Endothelial cell of umbilical vein (primary cell): ENCODE measurements at regions not wholly inside any gene's neighbourhood (a gene's known extent, or its start where the extent isn't known, plus 50 kb on each side); places are given as distances from the start of the nearest gene placed in this dataset.

ENCODE experiments used
- BruUV-seq: library from RNA; stranded (reverse); fragments of 400-500 nt; replicated peaks from 2 replicates; lab custom pipeline; 2021; lab: Mats Ljungman, UMichigan
- CTCF ChIA-PET: fragments of 300-600, 350-600 bp; sonication (Branson Sonifier 250); formaldehyde crosslinking; loops from one replicate; lab custom pipeline; 2021; ENCODE audit warnings: antibody characterized with exemption, inconsistent platforms; lab: Charles Lee
- POLR2A ChIA-PET: fragments of 300-600, 350-600 bp; sonication (Branson Sonifier 250); formaldehyde crosslinking; loops from one replicate; lab custom pipeline; 2021; ENCODE audit warnings: antibody characterized with exemption, inconsistent platforms; lab: Charles Lee
- DNase-seq: peaks from one replicate; pipeline ENCODE4 v3.0.0-alpha.2; 2011; ENCODE audit warnings: low read depth, low spot score
- FAIRE-seq: peaks from 2 replicates; lab custom pipeline; 2011; peaks lifted over from hg19 to GRCh38; lab: Jason Lieb, UNC
- H2AFZ ChIP-seq: 2 replicates; pipeline ENCODE4 v1.6.0; 2012; ENCODE audit warnings: low read depth, low read length, control low read depth, inconsistent platforms
- H3K27ac ChIP-seq: 2 replicates; pipeline ENCODE4 v1.5.1; 2011; ENCODE audit warnings: low read depth, mild to moderate bottlenecking, control low read depth, low read length, moderate library complexity; ENCODE audit not compliant: insufficient read depth
- H3K27me3 ChIP-seq, 2 experiments: 2 replicates each; pipeline versions ENCODE4 v1.6.0 to v1.6.1; 2011; ENCODE audit warnings: low read length in 2 of 2, mixed read lengths in 1 of 2; ENCODE audit not compliant: control insufficient read depth in 2 of 2, insufficient read depth in 2 of 2
- H3K36me3 ChIP-seq, 2 experiments: 2 replicates in 1 of 2; 3 replicates in 1 of 2; pipeline ENCODE4 v1.5.1; 2011; ENCODE audit warnings: low read length in 2 of 2, mild to moderate bottlenecking in 1 of 2, moderate library complexity in 1 of 2; ENCODE audit not compliant: control insufficient read depth in 2 of 2, insufficient read depth in 2 of 2; ENCODE audit errors: extremely low read depth in 1 of 2
- H3K4me1 ChIP-seq: 3 replicates; pipeline ENCODE4 v1.5.1; 2011; ENCODE audit warnings: mild to moderate bottlenecking, low read length; ENCODE audit not compliant: control insufficient read depth, insufficient read depth; ENCODE audit errors: extremely low read depth
- H3K4me2 ChIP-seq: 2 replicates; pipeline ENCODE4 v1.6.1; 2011; ENCODE audit warnings: low read length, control low read depth, mixed read lengths; ENCODE audit not compliant: insufficient read depth
- H3K4me3 ChIP-seq, 3 experiments: fragments of 200-600 bp in 1 of 3; sonication (generic), shearing (Covaris generic) in 1 of 3; replicated peaks in 1 of 3; 2 replicates each; pipeline ENCODE4 v1.5.1; 2011 to 2016; ENCODE audit warnings: control low read depth in 3 of 3, low read length in 3 of 3, mild to moderate bottlenecking in 2 of 3, inconsistent platforms in 1 of 3, low read depth in 1 of 3, moderate library complexity in 1 of 3; ENCODE audit not compliant: insufficient read depth in 1 of 3
- H3K79me2 ChIP-seq: 2 replicates; pipeline ENCODE4 v1.6.0; 2012; ENCODE audit warnings: low read length, inconsistent platforms; ENCODE audit not compliant: control insufficient read depth, insufficient read depth
- H3K9ac ChIP-seq: replicated peaks from 2 replicates; pipeline ENCODE3; 2011; ENCODE audit warnings: low read length, control low read depth; ENCODE audit not compliant: insufficient read depth; ENCODE audit errors: extremely low read depth
- H3K9me1 ChIP-seq: replicated peaks from 3 replicates; pipeline ENCODE4 v1.6.0; 2011; ENCODE audit warnings: mild to moderate bottlenecking, low read length; ENCODE audit not compliant: control insufficient read depth, insufficient read depth; ENCODE audit errors: extremely low read depth
- H3K9me3 ChIP-seq: replicated peaks from 2 replicates; pipeline ENCODE4 v1.5.1; 2012; ENCODE audit warnings: low read length, inconsistent platforms; ENCODE audit not compliant: control insufficient read depth, insufficient read depth
- H4K20me1 ChIP-seq: replicated peaks from 2 replicates; pipeline ENCODE3; 2011; ENCODE audit warnings: mild to moderate bottlenecking, low read length; ENCODE audit not compliant: control insufficient read depth, insufficient read depth; ENCODE audit errors: extremely low read depth
- EZH2 ChIP-seq: IDR thresholded peaks from 2 replicates; pipeline ENCODE4 v1.6.1; 2012; ENCODE audit warnings: borderline replicate concordance, low read depth, mild to moderate bottlenecking, moderate library complexity, low read length, inconsistent platforms; ENCODE audit not compliant: severe bottlenecking
- FOS ChIP-seq: IDR thresholded peaks from 2 replicates; pipeline ENCODE4 v1.6.1; 2011; ENCODE audit warnings: mild to moderate bottlenecking, low read length, moderate library complexity, borderline replicate concordance; ENCODE audit not compliant: insufficient read depth
- GATA2 ChIP-seq: IDR thresholded peaks from 2 replicates; pipeline ENCODE4 v1.7.0; 2011; ENCODE audit warnings: low read depth, mild to moderate bottlenecking, moderate library complexity, mixed read lengths, low read length; ENCODE audit not compliant: insufficient read length, insufficient read depth
- JUN ChIP-seq: IDR thresholded peaks from 2 replicates; pipeline ENCODE4 v1.6.1; 2011; ENCODE audit warnings: borderline replicate concordance, low read depth; ENCODE audit not compliant: insufficient read length, insufficient read depth
- MAX ChIP-seq: IDR thresholded peaks from 2 replicates; pipeline ENCODE4 v1.6.1; 2011; ENCODE audit not compliant: insufficient read depth, insufficient read length
- MYC ChIP-seq: IDR thresholded peaks from one replicate; pipeline ENCODE4 v1.6.1; 2011; ENCODE audit warnings: mild to moderate bottlenecking, low read depth, low read length
- POLR2A ChIP-seq: IDR thresholded peaks from 2 replicates; pipeline ENCODE4 v1.6.1; 2012; ENCODE audit warnings: low read depth, mild to moderate bottlenecking, control low read depth, low read length
- POLR2AphosphoS5 ChIP-seq: IDR thresholded peaks from 2 replicates; pipeline ENCODE4 v1.6.1; 2012; ENCODE audit warnings: low read depth, mild to moderate bottlenecking, control low read depth, low read length, moderate library complexity; ENCODE audit not compliant: insufficient read depth
- dilution Hi-C: fragments of 300-500 bp; cut with MboI; formaldehyde crosslinking; loops from one replicate; pipeline ENCODE4 v1.15.0; 2019; ENCODE audit warnings: low sequenced_read_pairs; ENCODE audit not compliant: extremely low pct_ligation_motif_present
- intact Hi-C: fragments of 100-400 bp; cut with micrococcal nuclease; formaldehyde crosslinking; loops from one replicate; pipeline ENCODE4 v1.10.0; 2022
- TF ChIP-seq, protein P1 (sequence below), 2 donors: IDR thresholded peaks; 1 replicate in 1 of 2; 2 replicates in 1 of 2; pipeline ENCODE4 v1.5.1; 2011; ENCODE audit warnings: low read length in 2 of 2, mild to moderate bottlenecking in 2 of 2, moderate library complexity in 2 of 2, control low read depth in 1 of 2, inconsistent platforms in 1 of 2, low read depth in 1 of 2; ENCODE audit not compliant: insufficient read depth in 1 of 2; ENCODE audit errors: extremely low read depth in 1 of 2

DNA sequence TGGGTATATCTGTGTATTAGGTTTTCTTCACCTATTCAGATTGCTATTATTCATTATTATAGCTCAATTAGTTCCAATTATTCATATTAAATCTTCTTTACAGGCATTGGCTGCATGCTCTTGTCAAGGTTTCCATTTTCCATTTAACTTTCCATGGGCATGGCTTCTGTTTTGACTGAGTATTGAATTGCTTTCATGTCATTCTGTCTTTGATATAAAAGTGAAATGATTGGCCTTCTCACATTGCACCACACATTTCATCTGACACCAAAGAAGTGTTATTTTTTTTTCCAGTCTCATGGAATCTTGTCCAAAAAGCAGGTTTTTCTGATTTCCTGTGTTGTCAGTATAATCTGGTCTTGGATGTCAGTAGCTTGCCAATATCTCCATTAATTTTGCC is 1244.3 kb downstream of the RAPGEF2 start:
- Histone ChIP-seq H3K4me3 (no peak overlapping the region), H3K4me2 (no peak overlapping the region), H3K9ac (no peak overlapping the region), H3K27ac (no peak overlapping the region), H3K27me3 (no peaks in the 10 kb centered on the region), H3K9me1 (no peaks in the 10 kb centered on the region), H4K20me1 (no peaks in the 10 kb centered on the region), H3K9me3 (no peaks in the 10 kb centered on the region), H2AFZ (no peak overlapping the region), H3K36me3 (no peaks in the 10 kb centered on the region), H3K79me2 (no peaks in the 10 kb centered on the region), H3K4me1 (no peaks in the 10 kb centered on the region)
- ChIA-PET POLR2A (no interaction called here), CTCF (interaction anchor here (0.6 kb wide), 1 partner anchor 459 kb away, joined by 3 read pairs; no protein-coding TSS in a partner anchor)
- BruUV-seq, result no TSS peak
- dilution Hi-C loops (no loop called here), intact Hi-C loops (no loop called here)
- TF ChIP-seq GATA2 (no peak), POLR2A (no peak), MAX (no peak), JUN (no peak), MYC (no peak), POLR2AphosphoS5 (no peak), EZH2 (no peak), FOS (no peak)
- TF ChIP-seq, protein P1, sequence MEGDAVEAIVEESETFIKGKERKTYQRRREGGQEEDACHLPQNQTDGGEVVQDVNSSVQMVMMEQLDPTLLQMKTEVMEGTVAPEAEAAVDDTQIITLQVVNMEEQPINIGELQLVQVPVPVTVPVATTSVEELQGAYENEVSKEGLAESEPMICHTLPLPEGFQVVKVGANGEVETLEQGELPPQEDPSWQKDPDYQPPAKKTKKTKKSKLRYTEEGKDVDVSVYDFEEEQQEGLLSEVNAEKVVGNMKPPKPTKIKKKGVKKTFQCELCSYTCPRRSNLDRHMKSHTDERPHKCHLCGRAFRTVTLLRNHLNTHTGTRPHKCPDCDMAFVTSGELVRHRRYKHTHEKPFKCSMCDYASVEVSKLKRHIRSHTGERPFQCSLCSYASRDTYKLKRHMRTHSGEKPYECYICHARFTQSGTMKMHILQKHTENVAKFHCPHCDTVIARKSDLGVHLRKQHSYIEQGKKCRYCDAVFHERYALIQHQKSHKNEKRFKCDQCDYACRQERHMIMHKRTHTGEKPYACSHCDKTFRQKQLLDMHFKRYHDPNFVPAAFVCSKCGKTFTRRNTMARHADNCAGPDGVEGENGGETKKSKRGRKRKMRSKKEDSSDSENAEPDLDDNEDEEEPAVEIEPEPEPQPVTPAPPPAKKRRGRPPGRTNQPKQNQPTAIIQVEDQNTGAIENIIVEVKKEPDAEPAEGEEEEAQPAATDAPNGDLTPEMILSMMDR (IDR thresholded peaks at IDR 0.05; ENCODE audit: extremely low read depth in 1 of 2, insufficient read depth in 1 of 2, low read depth in 1 of 2, low read length in 2 of 2), result no peak
- FAIRE-seq (no peak), DNase-seq (no peak)
